Endothelial cell of umbilical vein (primary cell): ENCODE measurements at regions not wholly inside any gene's neighbourhood (a gene's known extent, or its start where the extent isn't known, plus 50 kb on each side); places are given as distances from the start of the nearest gene placed in this dataset.
A peak's percentile ranks its signal among the peaks of the same experiment; 100 is the strongest.

Experiments used
- BruUV-seq: library from RNA; stranded (reverse); fragments of 400-500 nt; replicated peaks from 2 replicates; lab custom pipeline; 2021; lab: Mats Ljungman, UMichigan
- CTCF ChIA-PET: fragments of 300-600, 350-600 bp; sonication (Branson Sonifier 250); formaldehyde crosslinking; loops from one replicate; lab custom pipeline; 2021; ENCODE audit warnings: antibody characterized with exemption, inconsistent platforms; lab: Charles Lee
- POLR2A ChIA-PET: fragments of 300-600, 350-600 bp; sonication (Branson Sonifier 250); formaldehyde crosslinking; loops from one replicate; lab custom pipeline; 2021; ENCODE audit warnings: antibody characterized with exemption, inconsistent platforms; lab: Charles Lee
- DNase-seq: peaks from one replicate; pipeline ENCODE4 v3.0.0-alpha.2; 2011; ENCODE audit warnings: low read depth, low spot score
- FAIRE-seq: peaks from 2 replicates; lab custom pipeline; 2011; peaks lifted over from hg19 to GRCh38; lab: Jason Lieb, UNC
- H2AFZ ChIP-seq: 2 replicates; pipeline ENCODE4 v1.6.0; 2012; ENCODE audit warnings: low read depth, low read length, control low read depth, inconsistent platforms
- H3K27ac ChIP-seq: 2 replicates; pipeline ENCODE4 v1.5.1; 2011; ENCODE audit warnings: low read depth, mild to moderate bottlenecking, control low read depth, low read length, moderate library complexity; ENCODE audit not compliant: insufficient read depth
- H3K27me3 ChIP-seq, 2 experiments: 2 replicates each; pipeline versions ENCODE4 v1.6.0 to v1.6.1; 2011; ENCODE audit warnings: low read length in 2 of 2, mixed read lengths in 1 of 2; ENCODE audit not compliant: control insufficient read depth in 2 of 2, insufficient read depth in 2 of 2
- H3K36me3 ChIP-seq, 2 experiments: 2 replicates in 1 of 2; 3 replicates in 1 of 2; pipeline ENCODE4 v1.5.1; 2011; ENCODE audit warnings: low read length in 2 of 2, mild to moderate bottlenecking in 1 of 2, moderate library complexity in 1 of 2; ENCODE audit not compliant: control insufficient read depth in 2 of 2, insufficient read depth in 2 of 2; ENCODE audit errors: extremely low read depth in 1 of 2
- H3K4me1 ChIP-seq: 3 replicates; pipeline ENCODE4 v1.5.1; 2011; ENCODE audit warnings: mild to moderate bottlenecking, low read length; ENCODE audit not compliant: control insufficient read depth, insufficient read depth; ENCODE audit errors: extremely low read depth
- H3K4me2 ChIP-seq: 2 replicates; pipeline ENCODE4 v1.6.1; 2011; ENCODE audit warnings: low read length, control low read depth, mixed read lengths; ENCODE audit not compliant: insufficient read depth
- H3K4me3 ChIP-seq, 3 experiments: fragments of 200-600 bp in 1 of 3; sonication (generic), shearing (Covaris generic) in 1 of 3; replicated peaks in 1 of 3; 2 replicates each; pipeline ENCODE4 v1.5.1; 2011 to 2016; ENCODE audit warnings: control low read depth in 3 of 3, low read length in 3 of 3, mild to moderate bottlenecking in 2 of 3, inconsistent platforms in 1 of 3, low read depth in 1 of 3, moderate library complexity in 1 of 3; ENCODE audit not compliant: insufficient read depth in 1 of 3
- H3K79me2 ChIP-seq: 2 replicates; pipeline ENCODE4 v1.6.0; 2012; ENCODE audit warnings: low read length, inconsistent platforms; ENCODE audit not compliant: control insufficient read depth, insufficient read depth
- H3K9ac ChIP-seq: replicated peaks from 2 replicates; pipeline ENCODE3; 2011; ENCODE audit warnings: low read length, control low read depth; ENCODE audit not compliant: insufficient read depth; ENCODE audit errors: extremely low read depth
- H3K9me1 ChIP-seq: replicated peaks from 3 replicates; pipeline ENCODE4 v1.6.0; 2011; ENCODE audit warnings: mild to moderate bottlenecking, low read length; ENCODE audit not compliant: control insufficient read depth, insufficient read depth; ENCODE audit errors: extremely low read depth
- H3K9me3 ChIP-seq: replicated peaks from 2 replicates; pipeline ENCODE4 v1.5.1; 2012; ENCODE audit warnings: low read length, inconsistent platforms; ENCODE audit not compliant: control insufficient read depth, insufficient read depth
- H4K20me1 ChIP-seq: replicated peaks from 2 replicates; pipeline ENCODE3; 2011; ENCODE audit warnings: mild to moderate bottlenecking, low read length; ENCODE audit not compliant: control insufficient read depth, insufficient read depth; ENCODE audit errors: extremely low read depth
- CTCF ChIP-seq, 2 donors: IDR thresholded peaks; 1 replicate in 1 of 2; 2 replicates in 1 of 2; pipeline ENCODE4 v1.5.1; 2011; ENCODE audit warnings: low read length in 2 of 2, mild to moderate bottlenecking in 2 of 2, moderate library complexity in 2 of 2, control low read depth in 1 of 2, inconsistent platforms in 1 of 2, low read depth in 1 of 2; ENCODE audit not compliant: insufficient read depth in 1 of 2; ENCODE audit errors: extremely low read depth in 1 of 2
- EZH2 ChIP-seq: IDR thresholded peaks from 2 replicates; pipeline ENCODE4 v1.6.1; 2012; ENCODE audit warnings: borderline replicate concordance, low read depth, mild to moderate bottlenecking, moderate library complexity, low read length, inconsistent platforms; ENCODE audit not compliant: severe bottlenecking
- FOS ChIP-seq: IDR thresholded peaks from 2 replicates; pipeline ENCODE4 v1.6.1; 2011; ENCODE audit warnings: mild to moderate bottlenecking, low read length, moderate library complexity, borderline replicate concordance; ENCODE audit not compliant: insufficient read depth
- GATA2 ChIP-seq: IDR thresholded peaks from 2 replicates; pipeline ENCODE4 v1.7.0; 2011; ENCODE audit warnings: low read depth, mild to moderate bottlenecking, moderate library complexity, mixed read lengths, low read length; ENCODE audit not compliant: insufficient read length, insufficient read depth
- JUN ChIP-seq: IDR thresholded peaks from 2 replicates; pipeline ENCODE4 v1.6.1; 2011; ENCODE audit warnings: borderline replicate concordance, low read depth; ENCODE audit not compliant: insufficient read length, insufficient read depth
- MAX ChIP-seq: IDR thresholded peaks from 2 replicates; pipeline ENCODE4 v1.6.1; 2011; ENCODE audit not compliant: insufficient read depth, insufficient read length
- MYC ChIP-seq: IDR thresholded peaks from one replicate; pipeline ENCODE4 v1.6.1; 2011; ENCODE audit warnings: mild to moderate bottlenecking, low read depth, low read length
- POLR2A ChIP-seq: IDR thresholded peaks from 2 replicates; pipeline ENCODE4 v1.6.1; 2012; ENCODE audit warnings: low read depth, mild to moderate bottlenecking, control low read depth, low read length
- POLR2AphosphoS5 ChIP-seq: IDR thresholded peaks from 2 replicates; pipeline ENCODE4 v1.6.1; 2012; ENCODE audit warnings: low read depth, mild to moderate bottlenecking, control low read depth, low read length, moderate library complexity; ENCODE audit not compliant: insufficient read depth
- dilution Hi-C: fragments of 300-500 bp; cut with MboI; formaldehyde crosslinking; loops from one replicate; pipeline ENCODE4 v1.15.0; 2019; ENCODE audit warnings: low sequenced_read_pairs; ENCODE audit not compliant: extremely low pct_ligation_motif_present
- intact Hi-C: fragments of 100-400 bp; cut with micrococcal nuclease; formaldehyde crosslinking; loops from one replicate; pipeline ENCODE4 v1.10.0; 2022

- Histone ChIP-seq H3K9me3 (no peaks in the 10 kb centered on the region), H3K9me1 (no peaks in the 10 kb centered on the region), H3K27ac (peak overlapping the region; percentile 69), H3K9ac (peak overlapping the region; percentile 71), H3K4me2 (peak overlapping the region; percentile 37), H3K79me2 (no peaks in the 10 kb centered on the region), H3K36me3 (no peaks in the 10 kb centered on the region), H3K4me1 (peaks cover 53% of the 10 kb centered on the region), H3K27me3 (no peaks in the 10 kb centered on the region), H2AFZ (no peak overlapping the region), H4K20me1 (no peaks in the 10 kb centered on the region), H3K4me3 (no peak overlapping the region)
- DNase-seq (peak; percentile 84), FAIRE-seq (peak; percentile 31)
- intact Hi-C loops: loop anchor here (1.0 to 10.0 kb wide), 8 partner anchors 38 to 591 kb away; partner anchors contain the start of genes CLEC14A and SSTR1
- peak; percentile 80 for TF ChIP-seq FOS
- peak; percentile 79 for TF ChIP-seq JUN
- TF ChIP-seq GATA2: peak; percentile 89
- TF ChIP-seq CTCF (IDR thresholded peaks at IDR 0.05; ENCODE audit: extremely low read depth in 1 of 2, insufficient read depth in 1 of 2, low read depth in 1 of 2, low read length in 2 of 2): no peak
- BruUV-seq: no TSS peak
- dilution Hi-C loops: no loop called here
- ChIA-PET POLR2A (interaction anchor here (1.0 to 2.2 kb wide), 3 partner anchors 113 to 152 kb away, joined by 3 to 15 read pairs (median 3); partner anchors contain the start of gene CLEC14A), CTCF (interaction anchor here (0.7 to 3.0 kb wide), 12 partner anchors 13 to 588 kb away, joined by 3 to 14 read pairs (median 6); partner anchors contain the start of gene CLEC14A)
Measured at GRCh38 chr14:38404100-38404541, 148.2 kb upstream of the CLEC14A start.

- CTCF ChIA-PET: no interaction called here
- BruUV-seq: no TSS peak
- intact Hi-C loops: loop anchor here (5.0 to 10.0 kb wide), 3 partner anchors 193 to 594 kb away; partner anchors contain the start of gene SSTR1
- H3K4me1 ChIP-seq: peaks cover 46% of the 10 kb centered on the region
- H3K4me2 ChIP-seq: no peak overlapping the region
- no peaks in the 10 kb centered on the region for H4K20me1 ChIP-seq
- H3K36me3 ChIP-seq: no peaks in the 10 kb centered on the region
- no peaks in the 10 kb centered on the region for H3K27me3 ChIP-seq
- H2AFZ ChIP-seq: no peak overlapping the region
- no peaks in the 10 kb centered on the region for H3K9me3 ChIP-seq
- DNase-seq (no peak), FAIRE-seq (no peak)
- H3K9ac ChIP-seq: no peak overlapping the region
- no peaks in the 10 kb centered on the region for H3K79me2 ChIP-seq
- H3K9me1 ChIP-seq: no peaks in the 10 kb centered on the region
- H3K4me3 ChIP-seq: no peak overlapping the region
- POLR2A ChIA-PET: no interaction called here
- TF ChIP-seq MYC (no peak), POLR2A (no peak), FOS (no peak), POLR2AphosphoS5 (no peak), GATA2 (no peak), MAX (no peak), EZH2 (no peak), CTCF (IDR thresholded peaks at IDR 0.05; ENCODE audit: extremely low read depth in 1 of 2, insufficient read depth in 1 of 2, low read depth in 1 of 2, low read length in 2 of 2) (no peak), JUN (no peak)
- H3K27ac ChIP-seq: no peak overlapping the region
- dilution Hi-C loops: no loop called here
Measured at GRCh38 chr14:38400751-38401150, 144.9 kb upstream of the CLEC14A start.
